OCI-LY3 (cell line): ENCODE measurements at regions not wholly inside any gene's neighbourhood (a gene's known extent, or its start where the extent isn't known, plus 50 kb on each side); places are given as distances from the start of the nearest gene placed in this dataset.

Experiments
- EZH2phosphoT487 ChIP-seq: fragments of 200-600 bp; shearing (Covaris generic); IDR thresholded peaks from 2 replicates; pipeline ENCODE4 v1.6.1; 2018; ENCODE audit warnings: antibody characterized with exemption, mixed run types, low read depth
- TF ChIP-seq, protein P1 (sequence below): fragments of 200-600, 300-600 bp; sonication (generic); IDR thresholded peaks from 2 replicates; pipeline ENCODE4 v1.5.1; 2014; ENCODE audit warnings: antibody characterized with exemption, low read length, low read depth

DNA sequence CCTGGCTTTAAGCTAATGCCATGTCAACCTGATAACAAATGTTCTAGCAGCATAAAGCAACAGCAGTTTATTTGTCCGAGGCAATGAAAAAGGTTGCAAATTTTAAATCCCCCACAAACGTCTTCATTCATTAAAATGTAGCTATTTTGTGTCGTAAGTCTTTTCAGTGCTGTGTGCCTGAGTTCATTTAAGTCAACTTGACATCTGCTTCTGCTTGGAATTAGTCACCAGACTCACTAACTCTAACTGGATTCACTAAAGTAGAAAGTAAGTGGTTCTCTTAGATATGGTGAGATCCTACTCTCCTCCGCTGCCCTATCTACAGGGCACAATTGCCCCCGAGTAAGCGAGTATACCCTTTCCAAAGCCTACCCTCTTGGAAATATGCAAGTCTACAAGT lies 118.4 kb upstream of the CHRM3 start:
- TF ChIP-seq, protein P1, sequence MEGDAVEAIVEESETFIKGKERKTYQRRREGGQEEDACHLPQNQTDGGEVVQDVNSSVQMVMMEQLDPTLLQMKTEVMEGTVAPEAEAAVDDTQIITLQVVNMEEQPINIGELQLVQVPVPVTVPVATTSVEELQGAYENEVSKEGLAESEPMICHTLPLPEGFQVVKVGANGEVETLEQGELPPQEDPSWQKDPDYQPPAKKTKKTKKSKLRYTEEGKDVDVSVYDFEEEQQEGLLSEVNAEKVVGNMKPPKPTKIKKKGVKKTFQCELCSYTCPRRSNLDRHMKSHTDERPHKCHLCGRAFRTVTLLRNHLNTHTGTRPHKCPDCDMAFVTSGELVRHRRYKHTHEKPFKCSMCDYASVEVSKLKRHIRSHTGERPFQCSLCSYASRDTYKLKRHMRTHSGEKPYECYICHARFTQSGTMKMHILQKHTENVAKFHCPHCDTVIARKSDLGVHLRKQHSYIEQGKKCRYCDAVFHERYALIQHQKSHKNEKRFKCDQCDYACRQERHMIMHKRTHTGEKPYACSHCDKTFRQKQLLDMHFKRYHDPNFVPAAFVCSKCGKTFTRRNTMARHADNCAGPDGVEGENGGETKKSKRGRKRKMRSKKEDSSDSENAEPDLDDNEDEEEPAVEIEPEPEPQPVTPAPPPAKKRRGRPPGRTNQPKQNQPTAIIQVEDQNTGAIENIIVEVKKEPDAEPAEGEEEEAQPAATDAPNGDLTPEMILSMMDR, result no peak
- TF ChIP-seq EZH2phosphoT487, result no peak
